HG03342 (cell line): ENCODE measurements at regions not wholly inside any gene's neighbourhood (a gene's known extent, or its start where the extent isn't known, plus 50 kb on each side); places are given as distances from the start of the nearest gene placed in this dataset.

ENCODE experiments used
- ATAC-seq: cut with Tn5 transposase; IDR thresholded peaks from one replicate; pipeline ENCODE4 v1.9.1; 2021; ENCODE audit warnings: mild to moderate bottlenecking, moderate library complexity; ENCODE audit not compliant: unreplicated experiment

DNA sequence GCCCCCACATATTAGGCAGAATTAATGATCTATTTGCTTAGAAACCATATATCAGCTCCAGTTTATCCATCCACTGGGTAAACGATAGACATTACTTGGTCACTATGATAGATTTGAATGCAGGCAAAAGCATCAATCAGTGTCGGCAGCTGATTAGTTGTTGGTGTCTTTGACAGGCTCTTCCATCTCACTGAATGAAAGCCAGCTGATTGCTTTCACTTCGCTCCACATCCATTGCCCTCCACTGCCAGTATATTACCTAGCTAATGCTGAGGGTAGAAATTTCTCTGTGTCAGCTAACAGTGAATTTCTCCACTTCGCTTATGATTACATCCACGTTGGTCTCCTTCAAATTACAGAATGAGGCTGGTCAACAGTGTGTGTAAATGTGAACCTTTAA is 821.3 kb upstream of the TYRP1 start:
- no peak for ATAC-seq

DNA sequence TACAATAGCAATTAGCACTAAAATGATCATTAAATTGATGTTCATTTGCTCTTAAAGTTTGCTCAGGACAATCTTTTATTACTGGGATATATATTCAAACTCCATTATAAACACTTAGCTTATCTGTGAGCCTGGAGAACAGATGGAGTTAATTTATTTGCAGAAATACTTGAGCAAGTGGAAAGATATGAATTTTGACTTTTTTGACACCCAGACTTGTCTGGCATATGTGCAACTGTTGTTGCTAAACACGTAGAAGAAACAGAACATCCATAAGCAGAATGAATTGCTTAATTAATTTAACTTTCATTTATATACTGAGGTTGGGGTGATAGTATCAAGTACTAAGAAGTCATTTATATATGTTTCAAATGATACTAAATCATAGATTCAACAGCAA is 820.7 kb upstream of the TYRP1 start:
- no peak for ATAC-seq

DNA sequence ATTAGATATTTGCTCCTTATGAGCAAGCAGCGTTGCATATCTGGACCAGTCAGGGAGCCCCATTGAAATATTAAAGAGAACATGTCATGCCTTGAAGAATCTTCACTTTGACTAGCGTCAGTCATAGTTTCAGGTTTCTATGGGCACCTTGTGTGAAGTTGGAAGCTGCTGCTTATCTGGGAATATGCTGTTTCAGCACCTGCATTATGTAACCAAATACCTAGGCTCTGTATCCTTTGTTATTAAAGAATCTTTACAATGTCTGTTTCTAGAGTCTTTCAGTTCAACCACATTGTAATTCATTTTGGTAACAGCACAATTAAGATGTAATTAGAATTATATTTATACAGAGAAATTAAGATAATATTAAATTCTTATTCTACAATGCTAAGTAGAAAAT is 818.8 kb upstream of the TYRP1 start:
- ATAC-seq, result no peak

DNA sequence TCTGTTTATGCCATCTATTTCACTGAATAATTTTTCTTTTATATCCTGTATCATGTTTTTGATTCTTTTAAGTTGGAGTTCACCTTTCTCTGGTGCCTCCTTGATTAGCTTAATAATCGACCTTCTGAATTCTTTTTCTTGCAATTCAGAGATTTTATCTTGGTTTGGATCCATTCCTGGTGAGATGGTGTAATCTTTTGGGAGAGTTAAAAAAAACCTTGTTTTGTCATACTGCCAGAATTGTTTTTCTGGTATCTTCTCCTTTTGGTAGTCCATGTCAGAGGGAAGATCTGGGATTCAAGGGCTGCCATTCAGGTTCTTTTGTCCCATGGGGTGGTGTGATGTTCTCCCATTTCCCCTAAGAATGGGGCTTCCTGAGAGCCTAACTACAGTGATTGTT is 800.8 kb upstream of the TYRP1 start:
- ATAC-seq, result no peak

DNA sequence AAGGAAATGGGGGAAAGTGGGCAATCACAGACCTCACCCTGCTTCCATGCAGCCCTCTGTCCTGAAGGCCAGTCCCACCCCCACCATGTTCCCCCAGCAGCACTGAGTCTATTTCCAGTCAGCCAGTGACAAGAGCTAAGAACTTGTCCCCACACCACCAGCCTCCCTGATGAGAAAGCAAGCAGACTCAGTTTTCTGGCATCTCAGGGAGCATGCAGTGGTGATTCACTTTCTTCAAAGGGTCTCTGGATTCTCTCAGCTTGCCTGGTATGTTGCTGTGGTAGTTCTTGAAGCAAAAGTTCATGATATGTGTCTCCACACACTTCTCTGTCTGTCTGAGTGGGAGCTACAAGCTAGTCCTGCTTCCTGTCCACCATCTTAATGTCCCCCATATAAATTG is 799.9 kb upstream of the TYRP1 start:
- ATAC-seq, result no peak

DNA sequence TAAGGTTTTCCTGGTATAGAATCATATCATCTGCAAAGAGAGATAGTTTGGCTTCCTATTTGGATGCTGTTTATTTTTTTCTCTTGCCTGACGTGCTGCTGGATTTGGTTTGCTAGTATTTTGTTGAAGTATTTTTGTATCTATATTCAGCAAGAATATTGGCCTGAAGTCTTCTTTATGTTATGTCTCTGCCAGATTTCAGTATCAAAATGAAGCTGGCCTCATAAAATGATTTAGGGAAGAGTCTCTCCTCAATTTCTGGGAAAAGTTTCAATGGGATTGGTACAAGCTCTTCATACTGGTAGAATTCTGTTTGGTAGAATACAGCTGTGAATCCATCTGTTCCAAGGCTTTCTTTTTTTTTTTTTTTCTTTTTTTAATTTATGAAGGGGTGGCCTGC is 799.0 kb upstream of the TYRP1 start:
- ATAC-seq, result no peak

DNA sequence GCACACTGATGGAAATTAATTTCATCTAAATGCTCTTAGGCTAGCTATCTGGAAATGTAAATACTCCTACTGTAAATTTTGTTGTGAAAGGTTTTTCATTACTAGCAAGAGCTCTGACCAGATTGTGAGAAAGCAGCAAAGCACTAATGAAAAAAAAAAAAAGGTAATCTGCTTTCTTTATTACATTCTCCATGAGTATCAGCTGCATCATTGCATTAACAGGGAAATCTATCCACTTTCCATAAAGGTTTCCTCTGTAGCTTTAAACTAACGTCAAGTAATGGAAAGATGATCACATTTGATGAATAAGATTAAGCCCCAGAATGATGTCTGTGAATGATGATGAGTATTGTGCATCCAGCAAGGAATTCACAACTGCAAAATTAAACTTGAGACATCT is 790.6 kb upstream of the TYRP1 start:
- no peak for ATAC-seq

DNA sequence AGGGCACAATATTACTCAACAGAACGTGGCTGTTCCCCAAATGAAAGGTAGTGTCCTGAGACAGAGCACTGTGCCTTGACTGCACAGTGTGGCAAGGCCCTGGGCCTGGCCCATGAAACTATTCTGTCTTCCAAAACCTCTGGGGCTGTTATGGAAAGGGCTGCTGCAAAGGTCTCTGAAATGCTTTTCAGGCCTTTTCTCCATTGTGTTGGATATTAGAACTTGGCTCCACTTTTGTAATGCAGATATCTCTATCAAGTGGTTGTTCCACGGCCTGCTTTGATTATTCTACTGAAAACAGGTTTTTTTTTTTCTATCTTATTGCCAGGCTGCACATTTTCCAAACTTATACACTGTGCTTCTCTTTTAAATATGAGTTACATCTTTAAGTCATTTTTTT is 777.5 kb upstream of the TYRP1 start:
- no peak for ATAC-seq

DNA sequence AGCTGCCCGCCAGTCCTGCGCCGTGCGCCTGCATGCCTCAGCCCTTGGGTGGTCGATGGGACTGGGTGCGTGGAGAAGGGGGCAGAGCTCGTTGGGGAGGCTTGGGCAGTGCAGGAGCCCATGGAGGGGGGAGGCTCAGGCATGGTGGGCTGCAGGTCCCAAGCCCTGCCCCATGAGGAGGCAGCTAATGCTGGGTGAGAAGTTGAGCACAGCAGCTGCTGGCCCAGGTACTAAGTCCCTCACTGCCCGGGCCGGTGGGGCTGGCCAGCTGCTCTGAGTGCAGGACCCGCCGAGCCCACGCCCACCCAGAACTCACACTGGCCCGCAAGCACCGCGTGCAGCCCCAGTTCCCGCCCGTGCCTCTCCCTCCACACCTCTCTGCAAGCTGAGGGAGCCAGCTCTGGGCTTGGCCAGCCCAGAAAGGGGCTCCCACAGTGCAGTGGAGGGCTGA is 764.3 kb upstream of the TYRP1 start:
- ATAC-seq, result no peak

DNA sequence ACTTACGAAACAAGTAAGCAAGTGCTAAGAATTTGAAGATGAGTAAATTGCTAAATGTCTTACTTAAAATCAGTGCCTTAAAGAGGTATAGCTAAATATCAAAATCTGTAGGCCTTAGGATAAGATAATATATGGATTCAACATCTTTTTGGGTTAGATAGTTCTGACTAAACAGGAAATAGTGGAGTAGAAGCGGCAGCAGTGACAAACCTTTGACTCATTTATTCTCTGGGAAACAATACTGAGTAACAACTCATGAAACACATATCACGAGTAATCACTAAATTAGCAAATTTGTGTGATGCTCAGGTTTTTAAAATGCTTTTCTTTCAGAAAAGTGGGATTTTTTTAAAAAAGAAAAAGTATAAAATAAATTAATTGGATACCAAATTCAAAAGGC is 762.1 kb upstream of the TYRP1 start:
- no peak for ATAC-seq

DNA sequence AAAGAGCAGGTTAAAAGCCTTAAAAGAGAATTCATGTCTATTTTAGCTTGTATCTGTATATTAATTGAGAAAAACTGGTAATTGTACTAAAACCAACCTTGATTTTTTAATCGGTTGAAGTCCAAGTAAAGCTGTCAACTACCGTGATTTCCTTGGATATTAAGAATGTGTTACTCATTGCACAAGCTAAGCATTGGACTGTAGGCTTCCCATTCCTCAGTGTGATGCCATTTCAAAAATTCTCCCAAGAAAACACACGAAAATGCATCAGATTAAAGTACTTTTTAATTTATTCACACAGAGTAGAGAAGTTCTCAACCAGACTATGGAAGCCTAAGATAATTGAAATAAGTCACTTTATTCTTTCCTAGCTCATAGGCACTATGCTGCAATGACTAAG is 761.4 kb upstream of the TYRP1 start:
- no peak for ATAC-seq

DNA sequence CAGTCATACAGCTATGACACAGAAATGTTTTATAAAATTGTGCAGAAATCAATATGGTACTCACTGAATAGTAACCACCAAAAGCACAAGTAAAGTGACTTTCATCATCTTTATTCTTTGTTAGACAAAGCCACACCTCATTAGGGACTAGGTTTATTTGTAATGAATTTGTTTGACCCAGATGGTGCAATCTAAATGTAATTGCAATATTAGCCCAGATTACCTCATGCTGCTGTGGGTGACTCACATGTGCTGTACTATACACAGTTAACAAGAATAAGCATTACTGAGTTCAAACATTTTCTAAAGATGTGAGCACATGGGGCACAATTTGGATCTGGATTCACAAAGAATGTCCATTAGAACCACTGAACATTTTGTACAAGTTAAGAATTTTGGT is 759.3 kb upstream of the TYRP1 start:
- ATAC-seq, result no peak

DNA sequence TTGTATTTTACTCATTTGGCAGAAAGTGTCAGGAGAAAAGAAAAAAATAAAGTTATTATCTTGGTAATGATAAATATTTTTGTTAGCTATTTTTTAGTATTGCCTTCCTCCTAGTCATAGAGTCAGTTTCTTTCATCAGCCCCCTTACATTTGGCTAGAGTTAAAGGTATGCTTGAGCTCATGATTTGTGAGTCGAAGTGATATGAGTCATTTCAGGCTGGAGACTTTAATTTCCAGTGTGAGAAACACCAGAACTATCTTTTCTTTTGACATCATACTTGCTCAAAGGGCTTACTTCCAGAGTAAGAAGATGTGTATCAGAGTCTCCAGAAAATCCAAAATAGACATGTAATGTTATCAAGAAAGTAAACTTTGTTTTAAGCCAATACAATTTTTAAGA is 746.7 kb upstream of the TYRP1 start:
- no peak for ATAC-seq

DNA sequence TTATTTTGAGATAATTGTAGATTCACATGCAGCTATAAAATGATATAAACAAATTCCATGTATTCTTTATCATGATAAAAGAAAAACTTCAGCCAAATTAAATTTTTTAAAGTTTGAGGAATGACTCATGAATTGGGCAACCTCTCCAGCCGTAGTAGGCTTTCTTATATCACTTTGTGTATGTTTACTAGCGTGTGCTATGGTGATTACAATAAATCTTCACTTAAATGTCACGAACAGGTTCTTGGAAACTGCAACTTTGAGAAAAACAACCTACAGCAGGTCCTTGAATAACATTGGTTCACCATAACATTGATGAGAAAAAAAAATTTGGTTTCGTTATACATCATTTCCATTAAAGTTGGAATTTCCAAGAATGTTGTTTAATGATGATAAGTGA is 730.9 kb upstream of the TYRP1 start:
- no peak for ATAC-seq

DNA sequence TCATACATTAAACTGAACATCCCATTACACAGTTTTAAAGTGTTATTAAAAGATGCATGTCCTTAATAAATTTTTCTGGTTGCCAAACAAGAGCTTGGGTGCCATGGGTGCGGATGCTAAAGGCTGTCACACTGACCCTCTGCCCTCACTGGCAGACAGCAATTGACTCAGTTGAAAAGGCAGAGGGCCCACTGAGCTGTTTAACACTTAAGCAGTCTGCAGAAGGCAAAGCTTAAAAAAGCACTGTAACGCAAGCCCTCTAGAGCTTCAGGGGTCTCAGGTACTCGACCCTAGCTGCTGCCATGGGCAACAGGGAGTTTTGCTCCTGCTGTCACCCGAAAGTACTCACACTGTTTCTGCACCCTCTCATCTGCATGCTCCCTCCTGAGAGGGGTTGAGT is 726.4 kb upstream of the TYRP1 start:
- no peak for ATAC-seq

DNA sequence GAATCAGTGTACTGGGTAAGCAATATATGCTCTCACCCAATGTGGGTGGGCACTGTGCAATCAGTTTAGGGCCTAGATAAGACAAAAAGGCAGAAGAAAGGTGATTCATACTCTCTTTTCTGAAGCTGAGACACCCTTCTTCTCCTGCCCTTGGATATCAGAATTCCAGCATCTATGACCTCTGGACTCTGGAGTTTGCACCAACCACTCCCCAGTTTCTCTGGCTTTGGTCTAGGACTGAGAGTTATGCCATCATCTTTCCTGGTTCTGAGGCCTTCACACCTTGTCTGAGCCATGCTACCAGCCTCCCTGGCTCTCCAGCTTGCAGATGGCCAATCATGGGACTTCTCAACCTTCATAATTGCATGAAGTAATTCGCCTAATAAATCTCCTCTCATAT is 724.6 kb upstream of the TYRP1 start:
- no peak for ATAC-seq

DNA sequence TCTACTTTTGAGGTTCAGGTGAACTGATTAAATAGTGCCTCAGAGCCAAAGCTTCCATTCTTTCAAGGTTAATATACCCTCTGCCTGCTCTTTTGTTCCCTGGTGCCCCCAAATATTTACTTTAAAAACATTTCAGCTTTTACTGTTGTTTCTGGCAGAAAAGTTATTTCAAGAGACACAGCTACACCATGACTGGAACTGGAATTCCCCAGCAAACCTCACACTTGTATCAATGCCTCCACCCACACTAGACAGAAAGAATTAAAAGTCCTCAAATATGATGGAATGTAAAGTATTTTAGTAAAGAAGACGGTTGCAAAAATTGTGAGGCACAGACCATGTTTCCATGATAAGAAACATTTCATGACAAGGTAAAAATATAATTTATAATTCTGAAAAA is 720.2 kb upstream of the TYRP1 start:
- no peak for ATAC-seq

DNA sequence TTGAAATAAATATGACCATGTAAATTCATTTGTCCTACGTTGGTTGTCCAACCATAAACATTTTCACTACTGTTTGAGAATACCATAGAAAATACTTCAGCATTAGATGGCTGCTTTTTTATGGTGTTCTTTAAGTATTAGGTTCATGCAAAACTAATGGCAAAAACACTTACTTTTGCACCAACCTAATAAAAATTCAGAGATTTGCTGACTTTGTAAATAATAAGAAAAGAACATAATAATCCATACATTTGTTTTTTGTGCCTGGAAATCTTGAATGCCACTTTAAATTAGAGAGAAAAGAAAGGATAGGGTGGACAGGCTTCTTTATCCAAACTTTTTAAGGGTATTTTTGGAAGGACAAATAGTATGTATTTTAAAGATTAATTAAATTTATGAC is 719.7 kb upstream of the TYRP1 start:
- ATAC-seq, result no peak

DNA sequence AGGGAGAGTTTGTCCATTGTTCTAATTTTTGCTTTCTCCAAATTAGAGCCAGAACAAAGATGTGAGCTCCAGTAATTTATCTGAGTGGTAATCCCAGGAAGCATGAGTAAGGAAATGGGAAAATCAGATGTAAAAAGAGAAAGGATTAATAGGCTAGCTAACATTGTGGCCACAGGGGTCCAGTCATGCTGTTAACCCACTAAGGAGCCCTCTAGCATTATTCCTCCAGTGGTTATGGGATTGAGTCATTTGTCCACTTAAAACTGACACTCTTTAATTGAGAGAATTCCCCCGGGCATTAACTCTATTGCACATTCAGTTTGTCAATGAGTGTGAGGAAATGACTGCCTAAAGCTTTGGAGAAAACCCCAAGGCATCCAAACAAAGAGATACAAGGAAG is 700.3 kb upstream of the TYRP1 start:
- no peak for ATAC-seq

DNA sequence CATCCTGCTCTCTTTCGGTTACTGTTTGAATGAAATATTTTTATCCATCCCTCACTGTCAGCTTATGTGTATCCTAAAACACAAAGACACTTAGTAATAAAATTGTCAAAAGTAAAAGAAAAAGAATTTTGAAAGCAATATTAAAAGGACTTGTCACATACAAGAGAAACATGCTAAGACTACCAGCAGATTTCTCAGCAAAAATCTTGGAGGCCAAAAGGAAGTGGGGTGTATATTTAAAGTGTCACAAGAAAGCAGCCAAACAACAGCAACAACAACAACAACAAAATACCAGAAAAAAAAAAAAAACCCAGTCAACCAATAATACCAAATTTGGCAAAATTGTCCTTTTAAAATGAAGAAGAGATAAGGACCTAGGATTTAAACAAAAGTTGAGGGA is 678.7 kb upstream of the TYRP1 start:
- ATAC-seq, result no peak

DNA sequence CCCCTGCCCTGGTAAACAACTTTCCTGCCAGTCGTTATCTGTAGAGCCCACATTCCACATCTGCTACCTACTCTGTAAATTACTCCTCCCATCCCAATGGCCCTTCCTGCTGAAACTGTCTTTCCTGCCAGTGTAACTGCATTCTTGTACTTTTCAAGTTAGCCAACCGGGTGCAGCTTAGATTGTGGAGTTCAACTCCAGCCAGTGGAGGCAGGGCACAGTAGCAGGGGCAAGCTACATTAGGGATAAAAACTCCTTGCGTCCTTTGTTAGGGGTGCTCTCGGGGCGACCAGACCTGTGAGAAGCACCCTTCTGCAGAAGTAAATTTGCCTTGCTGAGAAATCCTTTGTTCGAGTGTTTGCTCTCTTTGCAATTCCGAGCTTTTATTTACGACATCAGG is 639.0 kb upstream of the TYRP1 start:
- no peak for ATAC-seq

DNA sequence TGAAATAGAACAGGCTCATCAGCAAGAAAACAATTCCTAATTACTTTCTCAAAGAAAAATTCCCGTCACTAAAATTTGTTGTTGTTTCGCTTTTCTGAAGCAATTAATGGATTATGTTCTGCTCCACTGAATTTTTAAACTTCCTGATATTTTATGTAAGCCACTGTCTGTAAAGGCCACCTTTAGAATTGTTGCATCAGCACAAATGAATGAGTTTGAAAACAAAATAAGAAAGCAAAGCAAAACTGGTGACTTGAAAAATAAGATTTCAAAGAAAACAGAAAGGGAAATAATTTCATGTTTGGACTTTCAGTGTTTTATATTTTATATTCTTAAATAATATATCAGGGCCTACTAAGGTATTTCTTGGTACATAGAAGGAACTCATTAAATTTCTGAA is 636.3 kb upstream of the TYRP1 start:
- no peak for ATAC-seq

DNA sequence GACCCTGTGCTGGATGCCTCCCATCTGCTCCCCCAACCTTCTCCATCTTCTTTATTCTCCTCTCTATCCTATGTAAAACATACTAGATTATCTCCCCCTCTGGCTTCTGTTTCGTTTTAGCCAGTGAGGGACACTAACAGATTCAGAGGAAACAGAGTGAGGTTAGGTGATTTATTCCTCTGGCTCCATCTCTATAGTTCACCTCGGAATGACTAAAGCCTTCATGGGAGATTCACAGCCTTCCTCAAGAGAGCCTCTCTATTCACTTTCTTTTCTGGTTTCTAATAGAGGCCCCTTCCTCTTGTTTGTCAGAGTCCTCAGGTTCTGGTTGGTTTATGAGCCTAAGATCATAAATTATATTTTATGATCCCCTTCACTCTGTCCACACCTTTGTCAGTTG is 633.1 kb upstream of the TYRP1 start:
- ATAC-seq, result no peak

DNA sequence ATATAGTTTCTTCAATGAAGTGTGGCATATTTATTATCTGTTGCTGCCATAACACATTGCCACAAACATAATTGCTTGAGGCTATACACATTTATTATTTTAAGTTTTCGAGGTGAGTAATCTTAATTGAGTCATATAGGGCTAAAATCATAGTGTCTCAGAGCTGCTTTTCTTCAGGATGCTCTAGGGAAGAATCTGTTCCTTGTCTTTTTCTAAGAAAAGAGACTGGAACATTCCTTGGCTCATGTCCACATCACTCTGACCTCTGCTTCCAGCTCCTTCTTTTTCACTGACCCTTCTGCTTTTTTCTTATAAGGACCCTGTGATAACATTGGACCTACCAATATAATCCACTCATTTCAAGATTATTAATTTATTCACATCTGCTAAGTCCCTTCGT is 632.4 kb upstream of the TYRP1 start:
- ATAC-seq, result no peak
